Left ventricle myocardium inferior (tissue), 1 donor: ENCODE measurements at regions not wholly inside any gene's neighbourhood (a gene's known extent, or its start where the extent isn't known, plus 50 kb on each side); places are given as distances from the start of the nearest gene placed in this dataset.
"Not testable (repeated sequence)": the region's sequence is repeated elsewhere in the genome, so short reads cannot be mapped to it uniquely, and the experiment has no call there.

ENCODE experiments used
- DNase-seq: peaks from one replicate; pipeline ENCODE4 v3.0.0-alpha.2; 2020
- H3K27ac ChIP-seq: fragments of 200-600 bp; replicated peaks from 2 replicates; pipeline ENCODE4 v1.8.0; 2021
- H3K27me3 ChIP-seq: fragments of 200-600 bp; 2 replicates; pipeline ENCODE4 v1.8.0; 2021; ENCODE audit warnings: low read depth
- H3K36me3 ChIP-seq: fragments of 200-600 bp; 2 replicates; pipeline ENCODE4 v1.8.0; 2021
- H3K4me1 ChIP-seq: fragments of 200-600 bp; 2 replicates; pipeline ENCODE4 v1.8.0; 2021
- H3K4me3 ChIP-seq: fragments of 200-600 bp; 2 replicates; pipeline ENCODE4 v1.8.0; 2021; ENCODE audit warnings: mild to moderate bottlenecking, moderate library complexity
- H3K9me3 ChIP-seq: fragments of 200-600 bp; replicated peaks from 2 replicates; pipeline ENCODE4 v1.8.0; 2021
- intact Hi-C: fragments of 100-400 bp; cut with micrococcal nuclease; formaldehyde crosslinking; loops from one replicate; pipeline ENCODE4 v1.11.0; 2022
- donor health status: DM: no; HTN: yes; CAD: no; lungs with severe emphysema.

GRCh38 chr22:15772337-15772736 is 82.5 kb downstream of the POTEH start:
- DNase-seq, intact Hi-C loops, H3K4me3 ChIP-seq, H3K36me3 ChIP-seq, H3K27me3 ChIP-seq, H3K27ac ChIP-seq, H3K4me1 ChIP-seq, H3K9me3 ChIP-seq: not testable (repeated sequence)

- H3K36me3 ChIP-seq, H3K27ac ChIP-seq, H3K9me3 ChIP-seq, H3K27me3 ChIP-seq, intact Hi-C loops, H3K4me1 ChIP-seq, DNase-seq, H3K4me3 ChIP-seq: not testable (repeated sequence)
Observed at GRCh38 chr22:15775118-15775517, 85.3 kb downstream of the POTEH start.

DNA sequence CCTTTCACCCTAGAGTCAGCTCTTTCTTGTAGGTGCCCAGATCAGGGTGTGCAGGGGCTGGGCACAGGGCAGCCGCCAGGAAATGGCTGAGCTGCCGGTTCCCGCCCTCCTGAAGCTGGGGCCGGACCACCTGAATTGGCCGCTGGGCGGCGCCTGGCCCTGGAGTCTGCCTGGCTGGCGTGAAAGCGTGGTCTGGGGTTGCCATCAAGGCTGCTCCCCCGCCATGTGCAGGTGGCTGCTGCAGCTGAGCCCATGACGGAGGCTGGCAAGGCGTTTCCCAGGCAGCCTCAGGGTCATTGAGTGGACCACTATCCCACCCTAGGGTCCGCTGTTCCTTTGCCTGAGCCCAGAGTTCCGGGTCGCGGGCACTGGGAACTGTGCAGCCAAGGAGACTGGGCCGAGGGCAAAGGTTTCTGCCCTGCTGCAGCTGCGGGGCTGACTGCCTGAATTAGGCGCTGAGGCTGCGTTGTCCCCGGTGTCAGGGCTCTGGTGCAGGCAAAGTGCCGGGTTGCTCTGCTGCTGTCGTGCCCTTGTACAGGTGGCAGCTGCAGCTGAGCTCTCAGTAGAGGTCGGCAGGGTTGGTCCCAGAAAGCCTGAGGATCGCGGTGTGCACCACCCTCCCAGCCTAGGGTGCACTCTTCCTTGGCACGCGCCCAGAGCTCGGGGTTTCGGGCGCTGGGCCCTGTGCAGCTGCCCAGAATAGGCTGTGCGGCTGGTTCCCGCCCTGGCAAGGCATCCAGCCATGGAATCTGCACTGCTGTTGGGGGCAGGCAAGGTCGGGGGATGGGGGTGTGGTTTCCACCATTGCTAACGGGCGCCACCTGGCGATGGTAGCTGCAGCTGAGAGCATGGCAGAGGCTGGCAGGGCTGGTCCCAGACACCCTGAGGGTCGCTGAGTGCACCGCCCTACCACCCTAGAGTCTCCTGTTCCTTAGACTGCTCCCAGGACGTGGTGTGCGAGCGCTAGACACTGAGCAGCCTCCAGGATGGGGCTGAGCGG is 86.1 kb downstream of the POTEH start:
- intact Hi-C loops, H3K9me3 ChIP-seq, H3K27ac ChIP-seq, DNase-seq, H3K4me1 ChIP-seq, H3K36me3 ChIP-seq, H3K27me3 ChIP-seq, H3K4me3 ChIP-seq: not testable (repeated sequence)

DNA sequence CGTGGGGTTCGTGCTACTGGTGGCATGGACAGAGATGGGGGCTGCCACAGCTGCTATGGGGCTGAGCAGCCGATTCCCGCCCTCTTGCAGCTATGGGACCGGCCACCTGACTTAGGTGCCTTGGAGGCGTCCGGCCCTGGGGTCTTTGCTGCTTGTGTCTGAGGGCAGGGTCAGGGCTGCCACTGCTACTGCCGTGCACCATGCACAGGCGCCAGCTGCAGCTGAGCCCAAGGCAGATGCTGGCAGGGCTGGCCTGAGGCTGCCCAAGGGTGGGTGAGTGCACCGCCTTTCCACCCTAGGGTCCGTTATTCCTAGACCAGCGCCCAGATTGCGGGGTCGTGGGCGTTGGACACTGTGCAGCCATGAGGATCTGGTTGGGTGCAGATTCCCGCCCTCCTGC is 86.9 kb downstream of the POTEH start:
- H3K9me3 ChIP-seq, H3K27me3 ChIP-seq, DNase-seq, H3K27ac ChIP-seq, intact Hi-C loops, H3K4me1 ChIP-seq, H3K36me3 ChIP-seq, H3K4me3 ChIP-seq: not testable (repeated sequence)

DNA sequence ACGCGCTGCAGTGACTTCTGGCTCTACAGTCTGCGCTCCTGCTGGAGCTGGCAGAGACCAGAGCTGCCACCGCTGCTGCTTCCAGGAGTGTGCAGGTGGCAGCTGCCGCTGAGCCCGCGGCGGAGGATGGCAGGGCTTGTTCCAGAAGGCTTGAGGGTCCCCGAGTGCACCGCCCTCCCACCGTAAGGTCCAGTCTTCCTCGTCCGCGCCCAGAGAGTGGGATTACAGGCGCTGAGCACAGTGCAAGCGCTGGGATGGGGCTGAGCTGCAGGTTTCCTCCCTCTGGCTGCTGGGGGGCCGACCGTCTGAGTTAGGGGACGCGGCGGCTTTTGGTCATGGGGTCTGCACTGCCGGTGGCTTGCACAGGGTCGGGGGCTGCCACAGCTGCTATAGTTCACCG is 87.3 kb downstream of the POTEH start:
- H3K4me3 ChIP-seq, intact Hi-C loops, H3K27me3 ChIP-seq, H3K27ac ChIP-seq, H3K4me1 ChIP-seq, H3K36me3 ChIP-seq, H3K9me3 ChIP-seq, DNase-seq: not testable (repeated sequence)

- H3K4me1 ChIP-seq, H3K27ac ChIP-seq, H3K9me3 ChIP-seq, H3K36me3 ChIP-seq, intact Hi-C loops, H3K27me3 ChIP-seq, DNase-seq, H3K4me3 ChIP-seq: not testable (repeated sequence)
Observed at GRCh38 chr22:15777557-15777956, 87.7 kb downstream of the POTEH start.

GRCh38 chr22:15778366-15778765 is 88.5 kb downstream of the POTEH start:
- intact Hi-C loops, H3K4me3 ChIP-seq, DNase-seq, H3K4me1 ChIP-seq, H3K27ac ChIP-seq, H3K9me3 ChIP-seq, H3K36me3 ChIP-seq, H3K27me3 ChIP-seq: not testable (repeated sequence)

DNA sequence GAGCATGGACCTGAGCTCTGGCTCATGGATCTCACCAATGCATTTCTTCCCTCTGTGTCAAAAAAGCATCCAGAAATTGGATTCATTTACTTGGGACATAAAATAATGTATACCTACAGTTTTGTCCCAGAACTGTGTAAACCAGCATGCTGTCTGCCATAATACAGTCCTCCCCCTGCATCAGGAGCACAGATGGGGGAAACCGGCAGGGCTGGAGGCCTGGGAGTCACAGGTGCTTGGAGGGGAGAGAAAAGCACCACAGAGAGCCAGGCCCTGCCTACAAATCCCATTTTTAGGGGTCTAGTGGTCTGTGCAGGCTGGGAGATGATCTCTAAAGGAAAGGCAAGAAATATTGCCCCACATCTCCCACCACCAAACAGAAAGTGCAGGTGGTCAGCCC is 91.8 kb downstream of the POTEH start:
- H3K27me3 ChIP-seq, DNase-seq: not testable (repeated sequence)

DNA sequence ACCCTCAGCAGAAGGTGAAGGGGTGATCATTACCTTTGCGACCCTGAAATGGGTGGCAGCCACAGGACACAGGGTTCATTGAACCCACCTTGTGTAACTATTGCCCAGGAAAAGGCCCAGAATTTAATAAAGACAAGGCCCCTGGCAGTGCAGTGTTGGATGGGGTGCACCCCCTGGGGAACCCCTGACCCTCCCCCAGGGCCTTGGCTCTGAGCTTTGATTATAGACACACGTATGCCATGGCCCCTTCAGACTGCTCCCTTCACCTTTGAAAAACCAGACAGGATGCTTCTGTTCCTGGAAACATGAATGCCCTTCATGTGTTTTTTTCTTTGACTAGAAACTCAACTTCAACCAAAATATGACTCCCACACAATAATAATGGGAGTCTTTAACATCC is 93.1 kb downstream of the POTEH start:
- H3K4me1 ChIP-seq, DNase-seq, H3K36me3 ChIP-seq, H3K4me3 ChIP-seq, H3K27ac ChIP-seq, H3K9me3 ChIP-seq, H3K27me3 ChIP-seq, intact Hi-C loops: not testable (repeated sequence)

More for the DNA sequence above, 91.8 kb downstream of the POTEH start:
- intact Hi-C loops, H3K4me1 ChIP-seq, H3K4me3 ChIP-seq, H3K9me3 ChIP-seq, H3K36me3 ChIP-seq, H3K27ac ChIP-seq: not testable (repeated sequence)

GRCh38 chr22:15784383-15785085 is 94.7 kb downstream of the POTEH start:
- H3K9me3 ChIP-seq, DNase-seq, H3K27ac ChIP-seq, H3K27me3 ChIP-seq, H3K36me3 ChIP-seq, H3K4me3 ChIP-seq, intact Hi-C loops, H3K4me1 ChIP-seq: not testable (repeated sequence)

GRCh38 chr22:15786942-15787733 is 97.3 kb downstream of the POTEH start:
- H3K27ac ChIP-seq, H3K27me3 ChIP-seq, H3K36me3 ChIP-seq, H3K9me3 ChIP-seq, intact Hi-C loops, H3K4me3 ChIP-seq, H3K4me1 ChIP-seq, DNase-seq: not testable (repeated sequence)

DNA sequence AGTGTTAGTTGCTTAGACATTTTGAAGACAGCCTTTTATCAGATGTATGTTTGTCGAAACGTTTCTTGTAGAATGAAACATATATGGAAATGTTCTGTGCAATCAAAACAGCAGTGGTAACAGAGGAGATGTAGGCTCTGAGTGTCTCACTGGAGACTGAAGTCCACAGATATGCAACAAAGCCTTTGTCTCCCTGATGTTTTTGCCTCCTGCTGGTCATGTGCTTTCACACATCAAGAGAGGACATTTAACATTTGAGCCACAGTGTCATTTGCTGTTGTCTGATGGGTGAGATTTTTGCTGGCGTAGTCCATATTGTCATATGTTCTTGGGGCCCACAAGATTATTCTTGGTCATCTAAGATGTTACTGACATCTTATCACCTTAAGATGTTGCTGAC is 101.7 kb downstream of the POTEH start:
- DNase-seq, H3K27ac ChIP-seq, H3K4me1 ChIP-seq, H3K27me3 ChIP-seq, intact Hi-C loops, H3K36me3 ChIP-seq, H3K9me3 ChIP-seq, H3K4me3 ChIP-seq: not testable (repeated sequence)

DNA sequence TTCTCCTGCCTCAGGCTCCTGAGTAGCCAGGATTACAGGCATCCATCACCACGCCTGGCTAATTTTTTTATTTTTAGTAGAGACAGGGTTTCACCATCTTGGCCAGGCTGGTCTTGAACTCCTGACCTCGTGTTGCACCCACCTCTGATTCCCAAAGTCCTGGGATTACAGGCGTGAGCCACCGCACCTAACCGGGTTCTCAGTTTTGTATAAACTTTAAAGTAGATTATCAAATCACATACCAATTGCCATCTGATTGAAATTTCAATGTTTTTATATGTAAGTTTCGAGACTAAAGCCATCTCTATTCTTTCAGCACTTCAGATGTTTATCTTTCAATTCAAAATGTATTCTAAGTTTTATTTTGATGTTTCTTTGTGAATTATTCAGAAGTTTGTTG is 110.1 kb downstream of the POTEH start:
- intact Hi-C loops, H3K4me3 ChIP-seq, H3K4me1 ChIP-seq, H3K36me3 ChIP-seq, H3K27ac ChIP-seq, H3K9me3 ChIP-seq, H3K27me3 ChIP-seq, DNase-seq: not testable (repeated sequence)
